Mucosa of rectum (tissue), 2 donors: ENCODE measurements at regions not wholly inside any gene's neighbourhood (a gene's known extent, or its start where the extent isn't known, plus 50 kb on each side); places are given as distances from the start of the nearest gene placed in this dataset.

Experiments used
- H3K27ac ChIP-seq, 2 donors: one replicate each; pipeline ENCODE4 v1.7.0; 2013; ENCODE audit warnings: inconsistent platforms in 2 of 2, low read depth in 2 of 2, low read length in 2 of 2
- H3K27me3 ChIP-seq, 2 donors: one replicate each; pipeline ENCODE4 v1.7.0; 2013; ENCODE audit warnings: low read length in 2 of 2; ENCODE audit not compliant: control insufficient read depth in 2 of 2, insufficient read depth in 2 of 2
- H3K36me3 ChIP-seq, 2 donors: one replicate each; pipeline ENCODE4 v1.7.0; 2013; ENCODE audit warnings: low read length in 2 of 2; ENCODE audit not compliant: control insufficient read depth in 2 of 2, insufficient read depth in 2 of 2
- H3K4me1 ChIP-seq, 2 donors: one replicate each; pipeline ENCODE4 v1.7.0; 2013; ENCODE audit warnings: low read length in 2 of 2, mild to moderate bottlenecking in 1 of 2; ENCODE audit not compliant: control insufficient read depth in 2 of 2, insufficient read depth in 2 of 2
- H3K4me3 ChIP-seq, 2 donors: one replicate each; pipeline ENCODE4 v1.7.0; 2013; ENCODE audit warnings: low read length in 2 of 2
- H3K9ac ChIP-seq, 2 donors: one replicate each; pipeline ENCODE4 v1.7.0; 2013; ENCODE audit warnings: low read length in 2 of 2, low read depth in 1 of 2, mild to moderate bottlenecking in 1 of 2
- H3K9me3 ChIP-seq, 2 donors: one replicate each; pipeline ENCODE4 v1.7.0; 2013; ENCODE audit warnings: low read length in 2 of 2; ENCODE audit not compliant: control insufficient read depth in 2 of 2
- donor health status: healthy.
- donor health status: Normal muscosa, but diverticular disease.

- H3K4me3 ChIP-seq: no peak overlapping the region
- H3K4me1 ChIP-seq: no peaks in the 10 kb centered on the region
- H3K36me3 ChIP-seq: no peaks in the 10 kb centered on the region
- H3K27me3 ChIP-seq: no peaks in the 10 kb centered on the region
- H3K27ac ChIP-seq: no peak overlapping the region
- no peaks in the 10 kb centered on the region for H3K9me3 ChIP-seq
- H3K9ac ChIP-seq: no peak overlapping the region
Observed at GRCh38 chr4:35972814-35973213, 271.5 kb downstream of the ARAP2 start.

GRCh38 chr4:35975617-35976355 lies 268.5 kb downstream of the ARAP2 start:
- Histone ChIP-seq H3K27ac (no peak overlapping the region), H3K27me3 (no peaks in the 10 kb centered on the region), H3K4me3 (no peak overlapping the region), H3K4me1 (no peaks in the 10 kb centered on the region), H3K9me3 (no peaks in the 10 kb centered on the region), H3K36me3 (no peaks in the 10 kb centered on the region), H3K9ac (no peak overlapping the region)

- Histone ChIP-seq H3K27me3 (no peaks in the 10 kb centered on the region), H3K4me1 (no peaks in the 10 kb centered on the region), H3K27ac (no peak overlapping the region), H3K36me3 (no peaks in the 10 kb centered on the region), H3K9ac (no peak overlapping the region), H3K4me3 (no peak overlapping the region), H3K9me3 (no peaks in the 10 kb centered on the region)
Observed at GRCh38 chr4:35978551-35978950, 265.8 kb downstream of the ARAP2 start.

GRCh38 chr4:35982318-35982717 lies 262.0 kb downstream of the ARAP2 start:
- Histone ChIP-seq H3K36me3 (no peaks in the 10 kb centered on the region), H3K9ac (no peak overlapping the region), H3K4me1 (no peaks in the 10 kb centered on the region), H3K27ac (no peak overlapping the region), H3K9me3 (no peaks in the 10 kb centered on the region), H3K27me3 (no peaks in the 10 kb centered on the region), H3K4me3 (no peak overlapping the region)

GRCh38 chr4:35986537-35986936 lies 257.8 kb downstream of the ARAP2 start:
- no peaks in the 10 kb centered on the region for H3K36me3 ChIP-seq
- H3K9ac ChIP-seq: no peak overlapping the region
- H3K4me1 ChIP-seq: no peaks in the 10 kb centered on the region
- H3K9me3 ChIP-seq: no peaks in the 10 kb centered on the region
- no peak overlapping the region for H3K27ac ChIP-seq
- H3K27me3 ChIP-seq: no peaks in the 10 kb centered on the region
- H3K4me3 ChIP-seq: no peak overlapping the region

- H3K4me3 ChIP-seq: no peak overlapping the region
- H3K36me3 ChIP-seq: no peaks in the 10 kb centered on the region
- H3K9me3 ChIP-seq: no peaks in the 10 kb centered on the region
- no peak overlapping the region for H3K9ac ChIP-seq
- H3K4me1 ChIP-seq: no peaks in the 10 kb centered on the region
- no peak overlapping the region for H3K27ac ChIP-seq
- H3K27me3 ChIP-seq: no peaks in the 10 kb centered on the region
Observed at GRCh38 chr4:35993606-35994005, 250.7 kb downstream of the ARAP2 start.

GRCh38 chr4:36000941-36001557 lies 243.3 kb downstream of the ARAP2 start:
- H3K4me1 ChIP-seq: no peaks in the 10 kb centered on the region
- H3K4me3 ChIP-seq: no peak overlapping the region
- no peaks in the 10 kb centered on the region for H3K27me3 ChIP-seq
- no peaks in the 10 kb centered on the region for H3K36me3 ChIP-seq
- H3K9me3 ChIP-seq: no peaks in the 10 kb centered on the region
- no peak overlapping the region for H3K27ac ChIP-seq
- H3K9ac ChIP-seq: no peak overlapping the region

- Histone ChIP-seq H3K4me3 (no peak overlapping the region), H3K4me1 (no peaks in the 10 kb centered on the region), H3K27ac (no peak overlapping the region), H3K36me3 (no peaks in the 10 kb centered on the region), H3K9me3 (no peaks in the 10 kb centered on the region), H3K9ac (no peak overlapping the region), H3K27me3 (no peaks in the 10 kb centered on the region)
Observed at GRCh38 chr4:36003051-36003450, 241.3 kb downstream of the ARAP2 start.

- no peaks in the 10 kb centered on the region for H3K36me3 ChIP-seq
- H3K9me3 ChIP-seq: no peaks in the 10 kb centered on the region
- H3K27me3 ChIP-seq: no peaks in the 10 kb centered on the region
- no peak overlapping the region for H3K9ac ChIP-seq
- no peak overlapping the region for H3K4me3 ChIP-seq
- no peaks in the 10 kb centered on the region for H3K4me1 ChIP-seq
- H3K27ac ChIP-seq: no peak overlapping the region
Observed at GRCh38 chr4:36004204-36004851, 240.0 kb downstream of the ARAP2 start.

- Histone ChIP-seq H3K9ac (no peak overlapping the region), H3K36me3 (no peaks in the 10 kb centered on the region), H3K4me1 (no peaks in the 10 kb centered on the region)
Observed at GRCh38 chr4:36006226-36006625, 238.1 kb downstream of the ARAP2 start.

More at GRCh38 chr4:36006226-36006625, 238.1 kb downstream of the ARAP2 start:
- H3K4me3 ChIP-seq: no peak overlapping the region
- H3K27ac ChIP-seq: no peak overlapping the region
- H3K9me3 ChIP-seq: no peaks in the 10 kb centered on the region
- no peaks in the 10 kb centered on the region for H3K27me3 ChIP-seq
